HG03159 (cell line): ENCODE measurements at regions not wholly inside any gene's neighbourhood (a gene's known extent, or its start where the extent isn't known, plus 50 kb on each side); places are given as distances from the start of the nearest gene placed in this dataset.
"Not testable (repeated sequence)": the region's sequence is repeated elsewhere in the genome, so short reads cannot be mapped to it uniquely, and the experiment has no call there.

Experiments used
- ATAC-seq: cut with Tn5 transposase; IDR thresholded peaks from one replicate; pipeline ENCODE4 v1.9.1; 2021; ENCODE audit warnings: mild to moderate bottlenecking, moderate library complexity; ENCODE audit not compliant: unreplicated experiment

DNA sequence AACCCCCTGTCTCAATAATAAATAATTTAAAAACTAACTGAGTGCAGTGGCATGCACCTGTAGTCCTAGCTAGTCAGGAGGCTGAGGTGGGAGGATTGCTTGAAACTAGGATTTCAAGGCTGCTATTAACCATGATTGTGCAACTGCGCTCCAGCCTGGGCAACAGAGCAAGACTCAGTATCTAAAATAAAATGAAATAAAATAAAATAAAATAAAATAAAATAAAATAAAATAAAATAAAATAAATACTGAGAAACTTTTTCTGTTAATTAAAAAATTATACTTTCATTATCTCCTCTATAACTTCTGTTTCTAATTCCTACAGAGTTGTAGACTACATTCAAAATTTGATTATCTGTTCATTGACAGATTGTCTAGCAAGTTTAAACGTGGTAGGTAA lies 999.4 kb downstream of the ANKRD7 start:
- ATAC-seq: no peak

DNA sequence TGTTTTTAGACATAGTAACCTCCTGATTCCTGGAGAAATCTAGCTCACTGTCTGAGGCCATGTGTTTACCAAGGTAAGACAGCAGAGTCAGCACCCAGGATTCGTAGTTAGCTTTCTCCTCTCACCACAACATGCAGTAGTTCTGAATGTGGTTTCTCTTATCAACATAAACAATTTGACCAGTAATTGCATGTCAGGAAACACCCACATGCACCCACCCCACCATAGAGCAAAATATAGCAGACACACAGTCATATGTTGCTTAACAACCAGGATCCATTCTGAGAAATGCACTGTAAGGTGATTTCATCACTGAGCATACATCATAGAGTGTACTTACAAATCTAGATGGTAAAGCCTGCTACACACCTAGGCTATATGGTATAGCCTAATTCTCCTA lies 1004.0 kb downstream of the ANKRD7 start:
- ATAC-seq: no peak

DNA sequence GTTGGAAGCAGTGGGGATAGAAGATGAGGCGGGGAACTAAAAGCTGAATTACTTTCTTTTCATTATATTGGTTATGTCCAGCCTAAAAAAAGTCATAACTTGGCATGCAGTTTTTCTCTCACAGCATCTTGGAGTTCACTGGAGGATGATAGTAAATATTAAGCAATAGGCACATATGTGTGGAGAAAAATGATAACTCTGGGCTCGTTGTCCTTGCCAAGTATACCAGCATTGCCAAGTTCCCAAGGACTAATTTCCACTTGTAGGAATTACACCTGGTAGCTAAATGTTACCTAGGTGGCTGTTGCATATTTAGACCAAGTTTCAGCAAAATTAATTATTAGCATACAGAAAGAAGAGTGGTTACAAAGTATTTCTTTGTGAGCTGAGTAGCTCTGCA lies 1007.6 kb downstream of the ANKRD7 start:
- no peak for ATAC-seq

DNA sequence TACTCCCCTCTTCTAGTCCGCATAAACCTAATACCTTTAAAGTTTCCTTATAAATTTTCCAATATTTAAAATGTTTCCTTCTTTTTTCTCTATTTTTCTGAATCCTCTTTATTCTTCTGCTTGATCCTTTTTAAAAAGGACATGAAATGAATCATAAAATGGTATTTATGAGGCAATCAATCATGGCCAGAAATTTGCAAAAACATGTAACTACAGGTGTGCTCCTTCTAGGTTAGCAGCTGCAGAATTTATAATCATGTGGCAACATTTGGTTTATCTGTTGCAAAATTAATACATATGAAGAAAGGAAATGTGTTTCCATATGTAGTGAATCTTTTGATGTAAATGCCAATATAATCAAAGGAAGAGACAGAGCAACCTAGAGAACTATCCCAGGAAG lies 1008.5 kb downstream of the ANKRD7 start:
- no peak for ATAC-seq

DNA sequence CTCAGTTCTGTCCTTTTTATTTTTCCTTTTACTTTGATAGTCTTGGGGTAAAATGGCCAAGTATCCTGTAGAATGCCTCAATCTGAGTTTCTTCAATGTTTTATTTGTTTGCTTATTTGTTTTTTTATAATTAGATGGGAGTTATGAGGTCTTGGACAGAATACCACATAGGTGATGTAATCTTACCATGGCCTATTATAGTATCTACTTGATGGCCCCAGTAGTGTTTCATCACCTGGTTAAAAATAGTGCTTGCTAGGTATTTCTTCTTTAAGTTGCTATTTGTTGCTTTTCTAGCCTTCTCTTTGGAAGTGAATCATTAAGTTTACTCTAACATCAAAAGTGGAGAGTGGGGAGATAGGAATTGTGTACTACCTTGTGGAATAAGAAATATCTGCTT lies 1020.0 kb upstream of the KCND2 start:
- ATAC-seq: no peak

DNA sequence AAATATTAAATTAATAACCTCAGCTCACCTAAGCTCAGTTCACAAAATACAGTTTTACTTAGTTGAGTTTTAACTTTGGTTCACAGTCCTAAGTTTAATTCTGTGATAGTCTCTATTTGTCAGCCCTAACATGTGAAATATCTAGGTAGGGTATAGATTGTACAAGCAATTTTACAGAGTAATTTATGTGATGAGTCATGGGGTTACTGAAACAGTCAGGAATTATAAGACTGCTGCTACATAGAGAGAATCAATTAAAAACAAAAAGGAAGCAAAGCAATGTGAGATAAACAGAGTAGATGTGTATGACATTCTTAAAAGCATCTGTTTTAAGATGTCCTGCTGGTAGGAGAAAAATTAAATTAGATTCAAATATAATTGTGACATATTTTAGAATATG lies 1018.2 kb upstream of the KCND2 start:
- ATAC-seq: no peak

DNA sequence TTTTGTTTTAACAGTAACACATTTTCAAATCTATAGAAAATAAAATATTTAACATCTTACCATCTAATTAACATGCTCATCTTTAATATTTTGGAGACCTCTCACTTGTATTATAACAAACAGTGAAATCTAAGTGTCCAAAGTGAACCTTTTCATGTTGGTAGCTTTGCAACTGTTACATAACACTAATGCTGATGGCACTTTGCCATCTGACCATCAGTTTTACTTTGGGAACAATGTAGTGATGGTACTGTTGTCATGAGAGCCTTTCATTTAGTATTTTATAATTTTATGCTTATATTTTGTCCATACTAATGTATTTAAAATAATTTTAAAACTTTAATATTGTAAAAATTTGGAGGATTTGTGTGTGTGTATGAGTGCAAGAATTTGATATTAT lies 1017.0 kb upstream of the KCND2 start:
- no peak for ATAC-seq

DNA sequence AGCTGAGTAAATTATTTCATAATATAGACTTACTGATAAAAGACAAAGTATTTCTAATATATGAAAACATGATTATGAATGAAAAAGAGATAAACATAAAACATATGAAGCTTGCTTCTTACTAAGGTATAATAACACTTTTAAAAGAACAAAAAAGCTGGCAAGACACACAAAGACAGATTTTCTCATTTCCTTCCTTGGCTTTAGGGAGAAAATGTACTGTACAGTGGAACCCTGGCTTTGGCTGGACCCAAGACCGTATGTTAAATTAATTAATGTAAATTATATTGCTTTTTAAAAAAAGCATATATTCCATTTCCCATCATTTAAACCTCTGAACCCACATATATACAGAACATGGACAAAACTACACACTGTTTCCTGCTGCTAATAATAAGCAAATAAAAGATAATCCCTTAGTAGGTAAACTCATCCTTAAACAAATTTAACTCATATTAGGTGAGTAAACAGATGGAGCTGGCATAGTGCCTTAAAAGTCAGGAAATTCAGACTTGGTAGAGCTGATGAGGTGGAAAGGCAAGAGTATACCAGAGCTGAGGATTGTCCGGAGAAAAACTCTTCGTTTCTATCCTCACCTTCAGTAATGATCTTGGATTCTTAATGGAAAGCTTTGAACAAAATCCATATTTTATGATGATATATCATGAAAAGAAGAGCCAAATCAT lies 1016.4 kb upstream of the KCND2 start:
- no peak for ATAC-seq

DNA sequence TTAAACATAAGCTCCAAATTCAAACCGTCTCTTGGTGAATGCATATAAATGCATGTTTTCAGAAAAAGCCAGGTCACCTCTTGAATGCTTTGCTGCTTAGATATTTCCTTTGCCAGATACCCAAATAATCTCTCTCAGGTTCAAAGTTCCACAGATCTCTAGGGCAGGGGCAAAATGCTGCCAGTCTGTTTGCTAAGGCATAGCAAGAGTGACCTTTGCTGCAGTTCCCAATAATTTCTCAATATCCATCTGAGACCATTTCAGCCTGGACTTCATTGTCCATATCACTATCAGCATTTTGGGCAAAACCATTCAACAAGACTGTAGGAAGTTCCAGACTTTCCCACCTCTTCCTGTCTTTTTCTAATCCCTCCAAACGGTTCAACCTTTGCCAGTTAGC lies 1006.2 kb upstream of the KCND2 start:
- not testable (repeated sequence) for ATAC-seq

DNA sequence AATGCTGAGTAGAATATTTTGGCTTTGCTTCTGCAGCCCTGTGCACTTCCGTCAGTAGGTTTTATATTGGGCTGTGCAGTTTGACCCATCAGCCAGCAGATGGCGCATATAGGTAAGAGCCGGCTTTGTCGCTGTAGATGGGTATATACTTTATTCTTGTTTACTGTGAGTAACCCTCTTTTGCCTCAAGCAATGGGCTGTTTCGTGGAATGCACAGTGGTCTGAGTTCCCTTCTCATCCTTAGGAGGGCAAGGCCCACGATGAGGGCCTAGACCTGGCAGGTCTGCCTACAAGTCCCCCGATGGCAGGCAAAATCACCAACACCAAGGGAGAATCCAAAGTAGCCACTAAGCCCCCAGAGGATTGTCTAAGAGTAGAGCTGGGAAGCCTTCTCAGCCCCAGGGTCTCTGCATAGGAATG lies 1002.9 kb upstream of the KCND2 start:
- peak; percentile 98 for ATAC-seq

DNA sequence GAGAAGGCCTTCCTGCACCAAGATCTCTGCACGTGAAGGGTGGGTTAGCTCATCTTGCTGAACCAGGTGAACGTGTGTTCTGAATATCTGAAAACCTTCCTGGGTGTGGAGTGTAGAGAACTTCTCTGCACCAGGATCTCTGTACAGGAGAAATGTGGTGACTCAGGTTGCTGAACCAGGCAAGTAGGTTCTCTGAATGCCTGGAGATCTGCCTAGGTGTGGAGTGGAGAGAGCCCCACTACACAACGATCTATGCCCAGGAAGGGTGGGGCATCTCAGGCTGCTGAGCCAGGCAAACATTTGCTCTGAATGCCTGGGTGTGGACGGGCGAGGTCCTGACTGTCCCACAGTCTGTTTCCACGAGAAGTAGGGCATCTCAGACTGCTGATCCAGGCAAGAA lies 1002.3 kb upstream of the KCND2 start:
- ATAC-seq: no peak

DNA sequence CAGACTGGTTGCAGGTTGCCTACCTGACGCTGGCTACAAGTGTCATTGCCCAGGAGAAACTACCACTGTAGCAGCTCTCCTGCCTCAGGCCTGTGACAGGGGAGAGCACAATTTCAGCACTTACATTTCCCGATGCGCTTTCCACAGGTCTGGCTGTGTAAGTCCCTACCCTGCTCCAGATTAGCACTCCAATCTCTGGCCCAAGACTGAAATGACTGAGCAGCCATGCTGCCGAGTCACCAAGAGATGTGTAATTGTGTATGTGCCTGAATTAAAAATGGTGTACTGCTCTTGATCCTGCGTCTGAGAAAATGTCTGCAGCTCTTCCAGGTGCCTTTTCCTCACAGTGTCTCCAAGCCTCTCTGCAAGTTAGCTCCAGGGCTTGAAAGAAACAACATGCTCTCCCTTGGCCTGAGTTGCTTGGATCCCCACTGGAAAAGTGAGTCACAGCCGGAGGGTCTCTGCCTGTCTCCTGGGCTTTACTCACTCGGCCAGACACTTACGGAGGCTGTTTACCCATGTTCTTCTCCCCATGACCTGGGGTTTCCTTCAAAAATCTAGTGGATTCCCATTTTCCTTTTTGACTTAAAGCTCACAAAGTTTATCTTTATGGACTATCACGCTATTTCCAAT lies 1001.7 kb upstream of the KCND2 start:
- ATAC-seq: no peak

DNA sequence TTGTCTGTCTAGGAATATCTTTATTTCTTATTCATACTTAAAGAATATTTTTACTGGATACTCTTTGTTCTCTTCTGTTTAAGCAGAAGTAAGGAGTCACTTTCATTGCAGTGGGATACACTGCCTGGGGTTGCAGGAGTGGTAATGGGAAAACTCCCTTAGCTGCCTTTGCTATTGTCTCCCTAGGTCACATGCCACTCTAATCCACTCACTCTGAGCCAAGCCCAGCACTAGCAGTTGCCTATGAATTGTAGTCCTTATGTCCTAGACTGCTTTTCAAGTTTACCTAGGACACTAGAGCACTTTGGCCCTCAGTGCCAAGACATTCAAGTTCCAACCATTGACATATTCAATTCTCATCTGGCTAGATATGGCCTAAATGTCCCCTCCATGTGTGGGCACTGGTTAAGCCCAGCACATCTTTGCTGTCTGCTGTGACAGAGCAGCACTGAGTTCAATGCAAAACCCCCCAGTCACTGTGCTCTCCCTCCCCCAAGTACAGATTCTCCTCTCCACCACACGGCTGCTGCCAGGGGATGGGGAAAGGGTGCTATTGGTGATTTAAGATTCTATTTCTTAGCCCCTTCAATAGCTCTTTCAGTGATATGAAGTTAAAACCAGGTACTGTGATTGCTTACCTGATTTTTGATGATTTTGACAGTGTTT lies 991.7 kb upstream of the KCND2 start:
- no peak for ATAC-seq

DNA sequence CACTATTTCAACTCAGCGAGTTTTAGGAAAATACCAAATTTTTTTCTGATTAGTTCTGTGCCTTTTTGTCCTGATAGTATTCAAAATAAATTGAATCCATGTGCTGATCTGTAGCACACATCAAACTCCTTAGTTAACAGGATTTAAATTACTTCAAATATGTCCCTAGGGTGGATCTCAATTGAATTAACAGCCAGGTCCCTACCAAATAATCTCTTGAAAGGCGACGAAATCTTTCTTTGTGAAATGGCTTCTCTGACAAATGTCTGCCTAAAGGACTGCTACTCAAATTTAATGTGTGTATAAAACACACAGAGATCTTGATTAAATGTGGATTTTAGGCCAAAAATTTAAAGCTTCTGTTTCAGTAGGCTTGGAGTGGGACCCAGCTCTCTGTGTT lies 989.6 kb upstream of the KCND2 start:
- ATAC-seq: no peak

DNA sequence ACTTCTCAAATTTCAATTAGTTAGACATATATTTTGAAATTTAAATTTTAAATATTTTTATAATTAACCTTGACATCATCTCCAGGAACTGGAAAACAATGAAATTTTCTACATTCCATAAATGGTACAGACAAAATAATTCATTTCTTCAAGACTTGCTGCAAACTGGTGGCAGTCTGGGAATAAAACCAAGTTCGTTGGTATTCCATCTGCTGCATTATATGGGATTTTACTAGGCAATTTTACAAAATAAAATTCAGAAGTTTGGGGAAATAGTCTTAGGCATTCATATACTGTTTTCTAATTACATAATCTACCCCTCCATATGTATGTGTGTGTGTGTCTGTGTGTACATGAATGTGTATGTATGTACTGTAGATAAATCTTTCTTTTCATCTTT lies 984.6 kb upstream of the KCND2 start:
- no peak for ATAC-seq

DNA sequence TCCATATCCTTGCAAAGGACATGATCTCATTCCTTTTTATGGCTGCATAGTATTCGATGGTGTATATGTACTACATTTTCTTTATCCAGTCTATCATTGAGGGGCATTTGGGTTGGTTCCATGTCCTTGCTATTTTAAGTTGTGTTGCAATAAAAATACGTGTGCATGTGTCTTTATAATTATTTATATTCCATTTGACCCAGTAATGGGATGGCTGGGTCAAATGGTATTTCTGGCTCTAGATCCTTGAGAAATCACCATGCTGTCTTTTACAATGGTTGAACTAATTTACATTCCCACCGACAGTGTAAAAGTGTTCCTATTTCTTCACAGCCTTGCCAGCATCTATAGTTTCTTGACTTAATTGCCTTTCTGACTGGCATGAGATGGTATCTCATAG lies 972.6 kb upstream of the KCND2 start:
- not testable (repeated sequence) for ATAC-seq

DNA sequence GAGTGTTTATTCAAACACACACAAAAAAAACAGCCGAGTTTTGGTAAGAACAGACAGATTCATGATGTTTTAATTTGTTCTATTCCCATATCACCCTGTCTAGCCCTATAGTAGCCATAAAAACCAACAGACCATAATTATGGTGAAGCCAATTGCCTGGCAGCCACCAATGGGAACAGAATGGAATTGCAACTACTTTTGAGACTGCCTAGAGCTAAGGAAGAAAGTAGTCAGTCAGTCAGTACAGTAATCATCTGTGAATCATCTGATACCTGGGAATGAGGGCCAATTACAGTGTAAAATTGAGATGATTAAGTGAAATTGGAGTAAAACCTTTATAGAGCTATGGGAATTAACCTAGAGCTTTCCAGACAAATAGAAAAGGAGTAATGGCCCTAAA lies 952.7 kb upstream of the KCND2 start:
- ATAC-seq: no peak

DNA sequence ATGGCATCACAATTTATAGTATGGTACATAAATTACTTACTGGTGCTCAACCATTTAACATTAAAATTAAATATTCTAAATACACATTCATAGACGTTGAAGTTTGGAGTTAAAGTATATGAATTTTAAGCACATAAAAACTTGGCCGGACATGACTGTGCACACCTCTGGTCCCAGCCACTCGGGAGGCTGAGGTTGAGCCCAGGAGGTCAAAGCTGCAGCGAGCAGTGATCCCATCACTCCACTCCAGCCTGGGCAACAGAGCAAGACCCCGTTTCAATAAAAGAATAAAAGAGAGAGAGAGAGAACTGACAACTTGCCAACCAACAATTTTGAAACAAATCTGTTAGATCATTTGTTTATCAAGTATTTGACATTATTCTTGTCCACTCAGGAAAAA lies 943.3 kb upstream of the KCND2 start:
- no peak for ATAC-seq

DNA sequence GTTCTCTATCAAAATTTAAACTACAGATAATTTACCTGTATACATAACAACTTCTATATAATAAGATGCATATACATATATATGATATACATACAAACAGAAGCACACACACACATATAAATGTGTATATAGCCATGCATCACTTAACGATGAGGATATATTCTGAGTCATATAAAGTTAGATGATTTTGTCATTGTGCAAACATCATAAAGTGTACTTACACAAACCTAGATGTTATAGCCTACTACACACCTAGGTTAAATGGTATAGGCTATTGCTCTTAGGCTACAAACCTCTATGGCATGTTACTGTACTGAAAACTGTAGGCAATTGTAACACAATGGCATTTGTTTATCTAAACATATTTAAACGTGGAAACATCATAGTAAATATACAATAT lies 937.6 kb upstream of the KCND2 start:
- no peak for ATAC-seq

DNA sequence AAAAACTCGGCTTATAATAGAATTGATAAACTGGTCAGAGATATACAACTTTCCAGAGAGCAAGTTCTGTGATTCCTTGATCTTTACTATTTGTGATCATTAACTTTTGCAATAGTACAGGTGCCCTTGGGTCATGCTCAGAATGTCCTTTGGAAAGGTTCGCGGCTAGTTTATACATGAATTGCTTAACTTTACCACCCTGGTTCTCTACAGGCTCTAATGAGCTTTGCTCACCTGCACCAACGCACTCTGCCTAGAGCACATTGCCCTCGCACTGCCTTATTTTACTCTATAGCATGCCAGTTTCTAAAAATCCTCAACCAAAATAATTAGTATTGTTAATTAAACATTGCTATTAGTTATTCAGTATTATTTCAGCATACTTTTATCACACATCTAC lies 931.2 kb upstream of the KCND2 start:
- no peak for ATAC-seq

DNA sequence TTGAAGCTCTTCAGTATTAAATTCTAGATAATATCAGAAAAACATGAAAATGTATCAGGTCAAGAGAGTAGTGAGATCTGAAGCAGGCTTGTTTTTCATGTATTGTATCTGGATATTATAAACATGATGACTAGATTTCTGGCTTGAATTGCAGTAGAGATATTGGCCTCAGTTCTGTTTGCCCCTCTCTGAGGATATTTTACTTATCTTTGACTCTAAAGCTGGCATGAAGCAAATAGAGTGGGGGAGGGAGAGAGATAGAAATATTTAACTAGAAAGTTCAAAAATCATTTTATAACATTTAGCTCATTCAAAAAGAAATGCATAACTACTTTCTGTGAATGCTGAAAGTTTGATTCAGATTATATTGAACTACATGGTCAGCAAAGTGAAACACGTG lies 929.7 kb upstream of the KCND2 start:
- ATAC-seq: no peak

DNA sequence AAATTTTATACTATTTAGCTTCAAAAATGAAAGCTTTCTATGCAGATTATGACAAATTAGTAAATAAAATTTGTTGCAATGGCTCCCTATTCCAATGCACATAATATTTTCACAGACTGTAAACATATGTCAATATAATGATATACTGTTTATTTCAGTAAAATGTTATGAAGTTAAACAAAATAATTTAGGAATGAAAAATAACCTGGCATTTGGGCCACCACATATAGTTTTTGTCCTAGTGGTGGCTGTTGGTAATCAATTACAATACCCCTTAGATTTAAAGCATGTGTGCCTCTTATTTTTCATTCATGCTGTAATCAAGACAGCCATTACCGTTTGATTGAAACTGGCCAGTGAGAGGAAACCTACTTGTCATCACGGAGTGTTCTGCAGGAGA lies 928.5 kb upstream of the KCND2 start:
- ATAC-seq: no peak
